ENCODE measurements at regions not wholly inside any gene's neighbourhood (a gene's known extent, or its start where the extent isn't known, plus 50 kb on each side); places are given as distances from the start of the nearest gene placed in this dataset.
"Not testable (repeated sequence)": the region's sequence is repeated elsewhere in the genome, so short reads cannot be mapped to it uniquely, and the experiment has no call there.

GRCh38 chr5:159581502-159582249, 251.4 kb upstream of the IL12B start:
- TF ChIP-seq POLR2AphosphoS5 (IDR thresholded peaks at IDR 0.05), result no peak
- TF ChIP-seq POLR2A (IDR thresholded peaks at IDR 0.05), result no peak
- no peak for TF ChIP-seq CTCF (IDR thresholded peaks at IDR 0.05)
- DNase-seq (ENCODE audit: low spot score in 2 of 2), result no peak
- Histone ChIP-seq H3K27me3 (no peaks in the 10 kb centered on the region), H3K27ac (no peak overlapping the region), H3K9me3 (no peaks in the 10 kb centered on the region), H3K4me1 (no peaks in the 10 kb centered on the region), H3K4me3 (no peak overlapping the region), H3K36me3 (no peaks in the 10 kb centered on the region)
- intact Hi-C loops (cut with DNase I; ENCODE audit: low total_unique reads), result no loop called here

GRCh38 chr5:159582756-159583541, 252.7 kb upstream of the IL12B start:
- intact Hi-C loops (cut with DNase I; ENCODE audit: low total_unique reads), result no loop called here
- Histone ChIP-seq H3K27ac (no peak overlapping the region), H3K36me3 (no peaks in the 10 kb centered on the region)

GRCh38 chr5:159586921-159587320, 256.6 kb upstream of the IL12B start:
- intact Hi-C loops (cut with DNase I; ENCODE audit: low total_unique reads), result no loop called here

More at GRCh38 chr5:159582756-159583541, 252.7 kb upstream of the IL12B start:
- DNase-seq (ENCODE audit: low spot score in 2 of 2), result no peak
- no peak for TF ChIP-seq CTCF (IDR thresholded peaks at IDR 0.05)
- no peak for TF ChIP-seq POLR2A (IDR thresholded peaks at IDR 0.05)
- Histone ChIP-seq H3K4me1 (no peaks in the 10 kb centered on the region), H3K27me3 (no peaks in the 10 kb centered on the region), H3K9me3 (no peaks in the 10 kb centered on the region), H3K4me3 (no peak overlapping the region)

GRCh38 chr5:159588941-159589340, 258.7 kb upstream of the IL12B start:
- Histone ChIP-seq H3K4me1 (no peaks in the 10 kb centered on the region), H3K27ac (no peak overlapping the region), H3K27me3 (no peaks in the 10 kb centered on the region), H3K36me3 (no peaks in the 10 kb centered on the region), H3K4me3 (no peak overlapping the region), H3K9me3 (peaks cover 0 to 5% of the 10 kb centered on the region in 2 donors)
- no peak for DNase-seq (ENCODE audit: low spot score in 2 of 2)
- TF ChIP-seq POLR2AphosphoS5 (IDR thresholded peaks at IDR 0.05), result no peak
- no peak for TF ChIP-seq POLR2A (IDR thresholded peaks at IDR 0.05)
- no peak for TF ChIP-seq CTCF (IDR thresholded peaks at IDR 0.05)
- intact Hi-C loops (cut with DNase I; ENCODE audit: low total_unique reads), result no loop called here

More at GRCh38 chr5:159586921-159587320, 256.6 kb upstream of the IL12B start:
- H3K27me3 ChIP-seq, result no peaks in the 10 kb centered on the region
- no peak overlapping the region for H3K4me3 ChIP-seq
- H3K9me3 ChIP-seq, result peaks cover 0 to 5% of the 10 kb centered on the region in 2 donors
- no peaks in the 10 kb centered on the region for H3K36me3 ChIP-seq
- TF ChIP-seq CTCF (IDR thresholded peaks at IDR 0.05) (no peak), POLR2AphosphoS5 (IDR thresholded peaks at IDR 0.05) (no peak), POLR2A (IDR thresholded peaks at IDR 0.05) (no peak)
- DNase-seq (ENCODE audit: low spot score in 2 of 2), result no peak
- no peak overlapping the region for H3K27ac ChIP-seq
- no peaks in the 10 kb centered on the region for H3K4me1 ChIP-seq

- no peaks in the 10 kb centered on the region for H3K4me1 ChIP-seq
- no peak for TF ChIP-seq CTCF (IDR thresholded peaks at IDR 0.05)
- no peak for TF ChIP-seq POLR2AphosphoS5 (IDR thresholded peaks at IDR 0.05)
- TF ChIP-seq POLR2A (IDR thresholded peaks at IDR 0.05), result no peak
- H3K27me3 ChIP-seq, result no peaks in the 10 kb centered on the region
- no peak for DNase-seq (ENCODE audit: low spot score in 2 of 2)
- no peak overlapping the region for H3K27ac ChIP-seq
- H3K9me3 ChIP-seq, result peaks cover 5 to 8% of the 10 kb centered on the region in 2 donors
- no peak overlapping the region for H3K4me3 ChIP-seq
- intact Hi-C loops (cut with DNase I; ENCODE audit: low total_unique reads), result no loop called here
- H3K36me3 ChIP-seq, result no peaks in the 10 kb centered on the region
These were observed 263.3 kb upstream of the IL12B start for GRCh38 chr5:159593518-159594073.

GRCh38 chr5:159595561-159595960, 265.3 kb upstream of the IL12B start:
- H3K4me3 ChIP-seq; H3K27ac ChIP-seq; H3K4me1 ChIP-seq; DNase-seq (ENCODE audit: low spot score in 2 of 2); intact Hi-C loops (cut with DNase I; ENCODE audit: low total_unique reads); H3K36me3 ChIP-seq; H3K27me3 ChIP-seq: not testable (repeated sequence)
- H3K9me3 ChIP-seq, result peaks cover 11 to 12% of the 10 kb centered on the region in 2 donors

Data from breast epithelium (tissue), 4 donors.